KMS-11 (cell line): ENCODE measurements at regions not wholly inside any gene's neighbourhood (a gene's known extent, or its start where the extent isn't known, plus 50 kb on each side); places are given as distances from the start of the nearest gene placed in this dataset.

Source experiments
- H2AFZ ChIP-seq: fragments of 200-600 bp; sonication (generic); 2 replicates; pipeline ENCODE4 v1.6.1; 2016; ENCODE audit warnings: antibody characterized with exemption, mixed run types, low read depth
- H3K27ac ChIP-seq: fragments of 200-600 bp; sonication (generic); 2 replicates; pipeline ENCODE4 v1.6.1; 2016; ENCODE audit warnings: mild to moderate bottlenecking, mixed run types
- H3K27me3 ChIP-seq: fragments of 200-600 bp; sonication (generic); 2 replicates; pipeline ENCODE4 v1.6.1; 2017; ENCODE audit warnings: mild to moderate bottlenecking, low read depth, mixed run types, moderate library complexity; ENCODE audit not compliant: insufficient read depth
- H3K36me3 ChIP-seq: fragments of 200-600 bp; sonication (generic); 2 replicates; pipeline ENCODE4 v1.6.1; 2017; ENCODE audit warnings: mild to moderate bottlenecking, mixed run types; ENCODE audit not compliant: insufficient read depth
- H3K4me1 ChIP-seq: fragments of 200-600 bp; sonication (generic); 2 replicates; pipeline ENCODE4 v1.6.1; 2016; ENCODE audit warnings: mild to moderate bottlenecking, low read depth, mixed run types; ENCODE audit not compliant: poor library complexity, severe bottlenecking
- H3K4me2 ChIP-seq: fragments of 200-600 bp; sonication (generic); 2 replicates; pipeline ENCODE4 v1.7.0; 2016; ENCODE audit warnings: mild to moderate bottlenecking, mixed run types
- H3K4me3 ChIP-seq: fragments of 200-600 bp; sonication (generic); IDR thresholded peaks from 2 replicates; pipeline ENCODE4 v1.6.1; 2017; ENCODE audit warnings: low read depth, low read length, mixed read lengths; ENCODE audit not compliant: insufficient read depth
- H3K79me2 ChIP-seq: fragments of 200-600 bp; sonication (generic); 2 replicates; pipeline ENCODE4 v1.6.1; 2016; ENCODE audit warnings: low read depth, mixed run types; ENCODE audit not compliant: insufficient read depth
- H3K9ac ChIP-seq: fragments of 200-600 bp; sonication (generic); 2 replicates; pipeline ENCODE4 v1.6.1; 2016; ENCODE audit warnings: mild to moderate bottlenecking, mixed run types
- H4K20me1 ChIP-seq: fragments of 200-600 bp; sonication (generic); 2 replicates; pipeline ENCODE4 v1.6.1; 2016; ENCODE audit warnings: mild to moderate bottlenecking, mixed run types; ENCODE audit not compliant: insufficient read depth
- CTCF ChIP-seq: fragments of 200-600 bp; sonication (generic); conservative IDR thresholded peaks from 2 replicates; pipeline ENCODE4 v1.6.1; 2017; ENCODE audit warnings: low read depth, mild to moderate bottlenecking, antibody characterized with exemption, low read length, moderate library complexity, mixed read lengths

GRCh38 chr16:74221828-74222227 lies 74.8 kb upstream of the PSMD7 start:
- no peak for TF ChIP-seq CTCF
- Histone ChIP-seq H2AFZ (no peak overlapping the region), H3K27me3 (no peaks in the 10 kb centered on the region), H4K20me1 (no peaks in the 10 kb centered on the region), H3K4me2 (no peak overlapping the region), H3K36me3 (no peaks in the 10 kb centered on the region), H3K9ac (no peak overlapping the region), H3K4me3 (no peak overlapping the region), H3K79me2 (no peaks in the 10 kb centered on the region), H3K27ac (no peak overlapping the region), H3K4me1 (peaks cover 11% of the 10 kb centered on the region)

GRCh38 chr16:74219706-74220105 lies 76.9 kb upstream of the PSMD7 start:
- Histone ChIP-seq H3K27ac (no peak overlapping the region), H3K4me1 (peaks cover 11% of the 10 kb centered on the region), H3K4me2 (no peak overlapping the region), H3K36me3 (no peaks in the 10 kb centered on the region), H2AFZ (no peak overlapping the region), H3K4me3 (no peak overlapping the region), H3K27me3 (no peaks in the 10 kb centered on the region), H3K9ac (no peak overlapping the region), H4K20me1 (no peaks in the 10 kb centered on the region), H3K79me2 (no peaks in the 10 kb centered on the region)
- TF ChIP-seq CTCF: no peak

- Histone ChIP-seq H3K36me3 (no peaks in the 10 kb centered on the region), H4K20me1 (no peaks in the 10 kb centered on the region), H3K4me1 (peaks cover 11% of the 10 kb centered on the region), H2AFZ (no peak overlapping the region), H3K27me3 (no peaks in the 10 kb centered on the region), H3K79me2 (no peaks in the 10 kb centered on the region), H3K9ac (no peak overlapping the region), H3K4me3 (no peak overlapping the region), H3K27ac (no peak overlapping the region), H3K4me2 (no peak overlapping the region)
- TF ChIP-seq CTCF: no peak
Observed at GRCh38 chr16:74218871-74219270, 77.7 kb upstream of the PSMD7 start.

GRCh38 chr16:74216319-74216718 lies 80.3 kb upstream of the PSMD7 start:
- H3K79me2 ChIP-seq: no peaks in the 10 kb centered on the region
- H2AFZ ChIP-seq: no peak overlapping the region
- H3K4me2 ChIP-seq: no peak overlapping the region
- H3K27me3 ChIP-seq: no peaks in the 10 kb centered on the region
- TF ChIP-seq CTCF: no peak
- no peak overlapping the region for H3K27ac ChIP-seq
- H3K9ac ChIP-seq: no peak overlapping the region
- no peaks in the 10 kb centered on the region for H4K20me1 ChIP-seq
- H3K36me3 ChIP-seq: no peaks in the 10 kb centered on the region
- no peaks in the 10 kb centered on the region for H3K4me1 ChIP-seq
- no peak overlapping the region for H3K4me3 ChIP-seq

GRCh38 chr16:74215249-74215648 lies 81.4 kb upstream of the PSMD7 start:
- no peak for TF ChIP-seq CTCF
- no peaks in the 10 kb centered on the region for H3K79me2 ChIP-seq
- H2AFZ ChIP-seq: no peak overlapping the region
- H4K20me1 ChIP-seq: no peaks in the 10 kb centered on the region
- H3K27me3 ChIP-seq: no peaks in the 10 kb centered on the region
- no peak overlapping the region for H3K4me2 ChIP-seq
- H3K4me1 ChIP-seq: no peaks in the 10 kb centered on the region
- no peak overlapping the region for H3K27ac ChIP-seq
- H3K9ac ChIP-seq: no peak overlapping the region
- H3K4me3 ChIP-seq: no peak overlapping the region
- no peaks in the 10 kb centered on the region for H3K36me3 ChIP-seq
